DND-41 (cell line): ENCODE measurements at regions not wholly inside any gene's neighbourhood (a gene's known extent, or its start where the extent isn't known, plus 50 kb on each side); places are given as distances from the start of the nearest gene placed in this dataset.

Experiments used
- ATAC-seq: fragments of 200-7000 bp; cut with Tn5 transposase; 3 replicates; pipeline ENCODE4 v1.9.1; 2021; ENCODE audit warnings: low read depth; ENCODE audit not compliant: insufficient read depth
- DNase-seq: peaks from one replicate; pipeline ENCODE4 v3.0.0-alpha.2; 2020
- H2AFZ ChIP-seq: 2 replicates; pipeline ENCODE4 v1.6.0; 2012; ENCODE audit warnings: low read depth, low read length
- H3K27ac ChIP-seq: 2 replicates; pipeline ENCODE4 v1.5.1; 2012; ENCODE audit warnings: low read length, inconsistent platforms
- H3K27me3 ChIP-seq: fragments of 200-600 bp; sonication (generic); 2 replicates; pipeline ENCODE4 v1.6.0; 2012; ENCODE audit warnings: low read length, mild to moderate bottlenecking, inconsistent platforms; ENCODE audit not compliant: insufficient read depth, poor library complexity
- H3K36me3 ChIP-seq: 2 replicates; pipeline ENCODE4 v1.5.1; 2012; ENCODE audit warnings: low read length, inconsistent platforms; ENCODE audit not compliant: insufficient read depth
- H3K4me1 ChIP-seq: 2 replicates; pipeline ENCODE4 v1.5.1; 2012; ENCODE audit warnings: mild to moderate bottlenecking, low read length; ENCODE audit not compliant: insufficient read depth
- H3K4me2 ChIP-seq: 2 replicates; pipeline ENCODE4 v1.6.0; 2012; ENCODE audit warnings: mild to moderate bottlenecking, moderate library complexity, low read length, inconsistent platforms; ENCODE audit not compliant: insufficient read depth
- H3K4me3 ChIP-seq, 2 experiments: fragments of 200-600 bp in 1 of 2; shearing (Covaris generic) in 1 of 2; 2 replicates each; pipeline ENCODE4 v1.5.1; 2012 to 2016; ENCODE audit warnings: inconsistent platforms in 2 of 2, low read length in 2 of 2, mild to moderate bottlenecking in 2 of 2, low read depth in 1 of 2, moderate library complexity in 1 of 2
- H3K79me2 ChIP-seq: 2 replicates; pipeline ENCODE4 v1.6.0; 2012; ENCODE audit warnings: low read length, inconsistent platforms; ENCODE audit not compliant: insufficient read depth
- H3K9ac ChIP-seq: 2 replicates; pipeline ENCODE4 v1.6.0; 2012; ENCODE audit warnings: low read depth, mild to moderate bottlenecking, inconsistent platforms, low read length, moderate library complexity
- H3K9me3 ChIP-seq: 2 replicates; pipeline ENCODE4 v1.5.1; 2012; ENCODE audit warnings: low read length, moderate library complexity, mild to moderate bottlenecking, inconsistent platforms; ENCODE audit not compliant: insufficient read depth, severe bottlenecking
- H4K20me1 ChIP-seq: 2 replicates; pipeline ENCODE4 v1.6.0; 2012; ENCODE audit warnings: low read length; ENCODE audit not compliant: insufficient read depth
- EZH2 ChIP-seq: IDR thresholded peaks from 3 replicates; pipeline ENCODE4 v1.6.1; 2012; ENCODE audit warnings: borderline replicate concordance, low read depth, mild to moderate bottlenecking, moderate library complexity, low read length, inconsistent platforms; ENCODE audit not compliant: severe bottlenecking
- TF ChIP-seq, protein P1 (sequence below): IDR thresholded peaks from 2 replicates; pipeline ENCODE4 v1.5.1; 2012; ENCODE audit warnings: borderline replicate concordance, low read length, moderate library complexity, mild to moderate bottlenecking; ENCODE audit not compliant: poor library complexity, severe bottlenecking; ENCODE audit errors: extremely low read depth

- no peak overlapping the region for H3K4me3 ChIP-seq
- TF ChIP-seq, protein P1, sequence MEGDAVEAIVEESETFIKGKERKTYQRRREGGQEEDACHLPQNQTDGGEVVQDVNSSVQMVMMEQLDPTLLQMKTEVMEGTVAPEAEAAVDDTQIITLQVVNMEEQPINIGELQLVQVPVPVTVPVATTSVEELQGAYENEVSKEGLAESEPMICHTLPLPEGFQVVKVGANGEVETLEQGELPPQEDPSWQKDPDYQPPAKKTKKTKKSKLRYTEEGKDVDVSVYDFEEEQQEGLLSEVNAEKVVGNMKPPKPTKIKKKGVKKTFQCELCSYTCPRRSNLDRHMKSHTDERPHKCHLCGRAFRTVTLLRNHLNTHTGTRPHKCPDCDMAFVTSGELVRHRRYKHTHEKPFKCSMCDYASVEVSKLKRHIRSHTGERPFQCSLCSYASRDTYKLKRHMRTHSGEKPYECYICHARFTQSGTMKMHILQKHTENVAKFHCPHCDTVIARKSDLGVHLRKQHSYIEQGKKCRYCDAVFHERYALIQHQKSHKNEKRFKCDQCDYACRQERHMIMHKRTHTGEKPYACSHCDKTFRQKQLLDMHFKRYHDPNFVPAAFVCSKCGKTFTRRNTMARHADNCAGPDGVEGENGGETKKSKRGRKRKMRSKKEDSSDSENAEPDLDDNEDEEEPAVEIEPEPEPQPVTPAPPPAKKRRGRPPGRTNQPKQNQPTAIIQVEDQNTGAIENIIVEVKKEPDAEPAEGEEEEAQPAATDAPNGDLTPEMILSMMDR = no peak
- no peak for TF ChIP-seq EZH2
- no peaks in the 10 kb centered on the region for H3K9me3 ChIP-seq
- H2AFZ ChIP-seq = no peak overlapping the region
- ATAC-seq = peak; percentile 96
- peaks cover 55% of the 10 kb centered on the region for H4K20me1 ChIP-seq
- peaks cover 75% of the 10 kb centered on the region for H3K27me3 ChIP-seq
- H3K36me3 ChIP-seq = no peaks in the 10 kb centered on the region
- H3K27ac ChIP-seq = no peak overlapping the region
- peak; percentile 43 for DNase-seq
- peaks cover 13% of the 10 kb centered on the region for H3K4me1 ChIP-seq
- no peak overlapping the region for H3K4me2 ChIP-seq
- no peaks in the 10 kb centered on the region for H3K79me2 ChIP-seq
- H3K9ac ChIP-seq = no peak overlapping the region
Observed at GRCh38 chr2:242031481-242032019, 162.0 kb downstream of the RTP5 start.

DNA sequence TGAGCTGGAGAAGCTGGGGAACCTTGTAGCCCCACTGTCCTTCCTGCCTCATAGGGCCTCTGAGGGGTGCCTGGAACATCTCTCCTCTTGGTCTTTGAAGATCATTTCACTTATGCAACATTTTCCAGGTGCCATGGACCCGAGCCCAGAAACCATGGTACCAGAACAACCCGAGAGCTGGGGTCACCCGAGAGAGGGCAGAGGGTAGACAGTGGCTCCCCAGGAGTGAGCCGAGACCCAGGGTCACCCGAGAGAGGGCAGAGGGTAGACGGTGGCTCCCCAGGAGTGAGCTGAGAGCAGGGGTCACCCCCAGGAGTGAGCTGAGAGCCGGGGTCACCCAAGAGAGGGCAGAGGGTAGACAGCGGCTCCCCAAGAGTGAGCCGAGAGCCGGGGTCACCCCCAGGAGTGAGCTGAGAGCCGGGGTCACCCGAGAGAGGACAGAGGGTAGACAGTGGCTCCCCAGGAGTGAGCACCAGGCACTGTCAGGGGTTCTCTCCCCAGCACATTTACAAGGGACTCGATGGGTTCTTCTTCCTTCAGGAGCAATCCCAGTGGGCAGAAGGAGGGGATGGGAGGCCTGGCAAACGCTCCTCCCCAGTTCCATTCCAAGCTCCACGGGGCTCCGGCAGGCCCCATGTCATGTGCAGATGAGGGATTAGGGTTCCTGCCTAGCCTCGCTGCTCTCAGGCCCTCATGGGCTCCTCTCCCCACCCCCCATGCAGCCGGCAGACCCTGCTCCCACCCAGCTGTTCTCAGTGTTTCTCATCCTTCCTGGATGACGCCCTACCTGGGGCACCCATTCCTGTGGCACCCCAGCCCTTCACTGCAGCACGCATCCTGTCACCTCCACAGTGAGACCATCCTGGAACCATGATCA is 163.5 kb downstream of the RTP5 start:
- Histone ChIP-seq H3K79me2 (no peaks in the 10 kb centered on the region), H3K4me1 (peaks cover 13% of the 10 kb centered on the region), H4K20me1 (peaks cover 51% of the 10 kb centered on the region), H3K9ac (no peak overlapping the region), H3K36me3 (no peaks in the 10 kb centered on the region), H3K4me3 (no peak overlapping the region), H3K9me3 (no peaks in the 10 kb centered on the region), H3K4me2 (no peak overlapping the region), H3K27ac (no peak overlapping the region), H3K27me3 (peaks cover 67% of the 10 kb centered on the region), H2AFZ (no peak overlapping the region)
- DNase-seq (no peak), ATAC-seq (no peak)
- no peak for TF ChIP-seq EZH2
- TF ChIP-seq, protein P1 = no peak

DNA sequence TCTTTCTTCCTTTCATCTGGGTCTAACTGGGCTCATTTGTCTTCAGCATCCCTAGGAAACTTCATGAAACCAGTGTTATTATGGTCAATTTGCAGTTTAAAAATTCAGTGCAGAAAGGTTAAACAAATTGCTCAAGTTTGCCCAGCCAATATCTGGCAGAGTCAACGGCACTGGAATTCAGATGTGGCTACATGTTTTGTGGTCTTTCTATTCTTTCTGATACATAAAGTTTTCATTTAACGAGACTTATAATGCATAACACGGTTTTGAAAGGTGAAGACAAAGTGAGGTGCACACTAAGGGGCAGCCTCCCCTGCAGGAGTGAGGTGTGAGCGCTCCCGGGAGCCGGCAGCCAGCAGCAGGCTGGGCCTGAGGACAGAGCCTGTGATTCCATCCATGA is 164.6 kb downstream of the RTP5 start:
- H2AFZ ChIP-seq = no peak overlapping the region
- no peak overlapping the region for H3K4me3 ChIP-seq
- no peak overlapping the region for H3K27ac ChIP-seq
- peaks cover 13% of the 10 kb centered on the region for H3K4me1 ChIP-seq
- no peak for TF ChIP-seq EZH2
- TF ChIP-seq, protein P1 = no peak
- no peaks in the 10 kb centered on the region for H3K9me3 ChIP-seq
- DNase-seq (no peak), ATAC-seq (no peak)
- H4K20me1 ChIP-seq = peaks cover 54% of the 10 kb centered on the region
- no peaks in the 10 kb centered on the region for H3K79me2 ChIP-seq
- peaks cover 64% of the 10 kb centered on the region for H3K27me3 ChIP-seq
- H3K9ac ChIP-seq = no peak overlapping the region
- H3K36me3 ChIP-seq = no peaks in the 10 kb centered on the region
- no peak overlapping the region for H3K4me2 ChIP-seq
